ENCODE measurements at regions not wholly inside any gene's neighbourhood (a gene's known extent, or its start where the extent isn't known, plus 50 kb on each side); places are given as distances from the start of the nearest gene placed in this dataset.

DNA sequence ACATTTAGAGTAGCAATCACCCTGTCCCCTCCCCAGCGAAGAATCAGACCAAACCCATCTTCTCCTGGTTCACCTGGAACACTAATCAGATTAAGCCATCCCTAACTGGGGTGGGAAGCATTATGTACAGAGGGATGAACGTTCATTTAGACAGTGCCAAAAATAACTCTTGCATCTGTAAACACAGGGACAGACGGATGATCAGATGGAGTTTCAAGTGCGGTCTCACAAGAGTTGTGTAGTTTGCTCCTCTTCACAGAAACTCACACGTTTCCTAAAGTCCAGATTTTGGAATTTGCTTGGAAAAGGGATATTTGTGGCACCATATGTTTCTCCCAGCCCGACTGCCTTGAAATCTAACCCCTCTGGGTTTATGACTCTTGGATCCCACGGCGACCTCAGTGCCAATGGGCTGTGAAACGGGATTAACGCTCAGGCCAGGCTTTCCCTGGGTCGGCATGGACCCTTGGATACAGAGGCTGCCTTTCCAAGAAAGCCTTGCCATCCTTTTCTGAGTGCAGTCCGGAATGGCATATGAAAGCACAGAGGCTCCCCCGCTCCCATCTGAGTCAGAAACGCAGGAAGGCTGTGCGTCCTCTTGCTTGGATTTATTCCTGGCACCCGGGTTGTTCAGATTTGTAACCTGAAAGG is 293.2 kb upstream of the HABP2 start:
- peak; percentile 45 for DNase-seq

- no peak for DNase-seq
These were observed 291.7 kb upstream of the HABP2 start for GRCh38 chr10:113261161-113261560.

GRCh38 chr10:113261611-113262091 is 291.2 kb upstream of the HABP2 start:
- no peak for DNase-seq

DNA sequence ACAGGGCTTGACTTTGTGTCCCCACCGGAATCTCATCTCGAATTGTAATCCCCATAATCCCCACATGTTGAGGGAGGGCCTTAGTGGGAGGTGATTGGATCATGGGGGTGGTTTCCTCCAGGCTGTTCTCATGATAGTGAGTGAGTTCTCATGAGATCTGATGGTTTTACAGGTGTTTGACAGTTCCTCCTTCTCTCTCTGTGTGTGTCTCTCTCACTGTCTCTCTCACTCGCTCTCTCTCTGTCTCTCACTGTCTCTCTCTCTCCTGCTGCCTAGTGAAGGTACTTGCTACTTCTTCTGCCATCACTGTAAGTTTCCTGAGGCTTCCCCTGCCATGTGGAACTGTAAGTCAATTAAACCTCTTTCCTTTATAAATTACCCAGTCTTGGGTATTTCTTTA is 289.8 kb upstream of the HABP2 start:
- DNase-seq: peak; percentile 84

GRCh38 chr10:113264333-113265131 is 288.3 kb upstream of the HABP2 start:
- peak; percentile 42 for DNase-seq

DNA sequence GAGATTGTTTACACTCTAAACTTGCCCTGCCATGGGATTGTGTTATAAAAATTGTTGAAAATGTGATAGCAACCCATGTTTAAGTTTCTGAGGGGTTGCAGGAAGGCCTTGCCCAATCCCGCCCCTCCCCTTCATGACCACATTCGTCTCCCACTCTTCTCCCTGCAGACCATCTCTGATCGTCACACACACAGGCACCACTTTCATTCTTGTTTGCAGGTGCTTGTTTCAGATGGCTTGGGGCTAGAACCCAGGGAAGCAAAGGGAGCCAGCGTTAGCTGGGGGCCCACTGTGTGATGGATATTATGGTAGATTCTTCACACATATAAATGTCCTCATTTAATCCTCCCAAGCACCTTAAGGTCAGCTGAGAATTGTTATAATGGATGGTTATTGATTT is 286.7 kb upstream of the HABP2 start:
- DNase-seq: no peak

DNA sequence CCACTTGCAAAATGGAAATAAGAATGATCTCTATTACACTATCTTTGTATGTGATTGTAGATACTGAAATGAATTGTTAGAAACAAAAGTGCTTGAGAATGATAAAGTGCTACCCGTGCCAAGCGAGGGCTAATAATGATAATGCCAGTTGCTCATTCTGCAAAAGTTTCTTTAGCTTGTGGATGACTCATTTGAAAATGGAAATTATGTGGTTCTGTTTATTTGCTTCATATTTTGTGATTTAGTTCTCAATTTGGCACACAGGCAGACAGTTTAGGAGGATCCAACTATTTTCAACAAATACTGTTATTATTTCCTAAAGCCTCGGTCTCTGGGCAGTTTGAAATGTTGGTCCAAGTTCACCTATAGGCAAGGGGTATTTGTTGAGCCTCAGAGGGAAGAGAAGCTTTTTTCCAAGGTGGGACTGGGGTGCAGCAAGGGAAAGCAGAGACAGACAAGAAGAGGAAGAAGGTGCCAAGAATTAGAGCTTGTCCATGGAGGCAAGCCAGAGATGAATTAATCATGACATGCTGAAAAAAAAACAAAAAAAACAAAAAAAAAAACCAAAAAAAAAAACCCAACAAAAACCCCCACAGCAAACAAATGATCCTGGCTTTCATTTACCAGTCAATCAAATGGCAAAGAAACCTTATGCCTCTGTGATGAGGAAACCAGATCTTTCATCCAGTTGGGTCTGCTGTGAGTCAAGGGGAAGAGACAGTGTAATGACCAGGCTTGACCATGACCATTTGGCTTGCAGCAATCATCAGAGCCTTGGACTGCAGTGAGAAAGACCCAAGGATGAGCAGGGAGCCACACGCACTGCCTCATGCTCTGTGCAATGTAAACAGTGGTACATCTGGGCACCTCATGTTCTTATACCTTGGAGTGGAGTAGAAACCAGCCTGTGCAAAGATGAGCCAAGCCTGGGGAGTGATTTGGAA is 285.0 kb upstream of the HABP2 start:
- DNase-seq: no peak

DNA sequence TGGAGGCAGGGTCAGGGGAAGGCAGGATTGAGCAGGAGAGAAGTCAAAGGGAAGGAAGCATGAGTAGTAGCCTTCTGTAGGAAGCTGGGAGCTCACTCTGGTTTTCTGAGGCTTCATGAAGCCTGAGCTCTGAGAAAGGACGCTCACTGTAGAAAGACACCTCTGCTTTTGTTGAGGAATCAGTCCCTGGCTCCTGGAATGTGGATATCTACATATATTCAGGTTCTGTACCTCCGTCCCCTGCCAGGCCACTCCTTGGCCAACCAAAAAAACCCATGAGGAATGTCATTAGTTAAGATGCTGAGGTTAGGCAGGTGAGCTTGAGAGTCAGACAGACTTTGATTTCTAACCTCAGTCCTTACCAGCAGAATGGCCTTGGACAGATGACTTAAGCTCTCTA is 283.5 kb upstream of the HABP2 start:
- DNase-seq: no peak

- no peak for DNase-seq
These were observed 280.3 kb upstream of the HABP2 start for GRCh38 chr10:113272511-113272910.

DNA sequence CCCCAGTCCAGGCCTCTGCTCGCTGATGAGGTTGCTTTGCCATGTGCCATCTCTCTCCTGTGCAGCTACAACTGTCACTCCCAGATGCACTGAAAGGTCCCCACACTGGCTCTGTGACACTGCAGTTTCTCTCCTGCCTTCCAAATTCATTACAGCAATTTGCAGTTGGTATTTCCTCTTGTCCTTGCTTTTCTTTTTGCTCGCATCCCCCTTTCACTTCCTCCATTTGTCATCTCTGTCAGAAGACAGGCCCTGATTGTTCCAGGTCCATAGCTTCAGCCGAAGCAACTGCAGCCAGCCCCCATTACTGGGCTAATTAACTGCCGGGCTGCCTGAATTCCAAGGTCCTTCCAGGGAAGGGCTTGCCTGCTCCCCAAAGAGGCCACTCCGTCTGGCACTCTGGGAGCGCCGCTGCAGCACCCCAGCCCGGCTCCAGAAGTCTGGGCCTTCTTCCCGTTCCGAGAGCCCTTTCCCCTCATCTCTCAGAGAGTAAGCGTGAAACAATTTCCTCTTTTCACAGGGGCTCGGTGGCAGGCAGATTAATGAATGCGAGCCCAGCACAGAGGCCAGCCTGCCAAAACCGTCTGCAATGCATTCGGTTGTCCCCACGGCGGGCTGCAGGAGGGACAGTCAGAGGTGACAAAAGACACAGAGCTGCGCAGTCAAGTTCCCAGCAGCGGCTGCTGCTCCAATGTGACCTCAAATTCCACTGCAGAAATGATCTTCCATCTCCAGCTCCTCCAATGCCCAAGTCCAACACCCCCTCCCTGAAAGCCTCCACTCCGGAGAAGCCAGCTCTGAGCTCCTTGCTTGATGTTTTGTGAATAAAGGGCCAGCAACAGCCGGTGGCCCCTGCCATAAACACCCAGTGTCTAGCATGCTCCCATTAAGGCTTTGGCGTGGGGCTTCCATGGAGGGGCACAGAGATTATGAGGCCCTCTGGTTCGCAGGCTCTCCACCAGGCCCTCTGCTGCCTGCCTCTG is 279.4 kb upstream of the HABP2 start:
- no peak for DNase-seq

- no peak for DNase-seq
These were observed 278.6 kb upstream of the HABP2 start for GRCh38 chr10:113274176-113274829.

DNA sequence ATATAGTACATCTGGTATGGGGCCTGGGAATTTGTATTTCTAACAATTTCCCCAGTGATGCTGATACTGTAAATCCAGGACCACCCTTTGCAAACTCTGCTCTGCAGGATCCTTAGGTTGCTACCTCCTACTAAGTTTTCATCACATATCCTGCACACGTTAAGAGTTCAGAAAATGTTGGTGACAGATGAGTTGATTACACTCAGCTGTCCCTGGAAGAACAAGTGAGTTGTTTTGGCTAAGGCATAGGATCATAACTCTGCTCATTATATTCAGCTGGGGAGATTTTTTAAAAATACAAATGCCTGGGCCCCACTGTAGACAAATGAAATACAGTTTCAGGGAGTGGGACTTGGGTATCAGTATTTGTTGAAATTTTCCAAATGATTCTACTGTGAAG is 274.6 kb upstream of the HABP2 start:
- no peak for DNase-seq

DNA sequence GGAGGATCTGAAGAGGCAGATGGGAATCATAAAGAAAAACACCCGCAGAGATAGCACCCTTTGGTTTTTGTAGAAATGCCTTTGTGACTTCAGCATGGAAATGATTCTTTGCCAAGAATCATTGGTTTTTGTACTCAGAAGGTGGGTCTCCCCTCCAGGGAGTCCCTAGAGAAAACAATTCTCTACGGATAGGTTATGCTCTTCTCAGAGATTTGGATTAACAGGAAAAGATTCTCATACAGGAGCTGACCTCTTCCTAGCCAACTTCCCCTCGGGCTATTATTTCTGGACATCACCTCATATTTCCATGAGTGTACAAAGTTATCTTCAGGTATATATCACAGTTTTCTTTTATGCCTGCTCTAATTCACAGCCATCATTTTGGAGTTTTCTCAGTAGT is 274.2 kb upstream of the HABP2 start:
- DNase-seq: no peak

- no peak for DNase-seq
These were observed 273.6 kb upstream of the HABP2 start for GRCh38 chr10:113279262-113279661.

- DNase-seq: no peak
These were observed 270.3 kb upstream of the HABP2 start for GRCh38 chr10:113282564-113282963.

DNA sequence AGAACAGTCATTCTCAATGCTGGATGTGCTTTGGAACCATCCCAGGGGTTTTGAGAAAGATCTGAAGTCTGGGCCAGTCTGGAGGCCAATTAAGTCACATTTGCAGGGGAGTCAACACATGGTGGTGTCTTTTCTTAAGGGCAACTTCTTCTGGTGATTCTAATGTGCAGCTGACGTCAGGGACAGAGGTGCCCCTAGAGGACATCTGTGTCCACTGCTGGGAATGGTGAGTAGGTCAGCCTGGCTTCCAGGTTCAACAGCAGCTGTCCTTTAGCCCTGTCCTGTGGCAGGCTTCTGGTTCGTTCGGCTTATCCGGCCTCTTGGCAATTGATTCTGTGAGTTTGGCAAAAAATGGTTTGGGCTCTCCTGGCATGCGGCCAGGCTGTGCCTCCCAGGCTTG is 269.7 kb upstream of the HABP2 start:
- no peak for DNase-seq

- no peak for DNase-seq
These were observed 268.2 kb upstream of the HABP2 start for GRCh38 chr10:113284635-113285034.

DNA sequence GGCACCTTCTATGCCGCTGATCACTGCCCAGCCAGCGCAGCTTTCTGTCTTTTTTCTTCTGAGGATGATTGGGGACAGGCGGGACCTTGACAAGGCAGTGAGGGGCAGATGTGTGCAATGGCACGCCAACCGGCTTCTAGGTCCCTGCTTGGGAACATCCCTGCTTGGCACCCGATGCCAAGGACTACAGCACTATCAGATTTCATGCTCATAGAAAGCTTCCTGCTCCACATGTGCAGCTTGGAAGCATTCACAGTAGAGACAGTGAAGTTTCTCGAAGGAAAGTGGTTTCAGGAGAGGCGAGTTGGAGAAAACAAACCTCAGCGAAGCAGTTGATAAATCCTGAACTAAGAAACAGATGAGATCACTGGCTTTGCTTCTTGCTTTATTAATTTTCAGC is 267.5 kb upstream of the HABP2 start:
- DNase-seq: no peak

- DNase-seq: no peak
These were observed 265.3 kb upstream of the HABP2 start for GRCh38 chr10:113287592-113287991.

GRCh38 chr10:113290137-113290536 is 262.7 kb upstream of the HABP2 start:
- no peak for DNase-seq

- DNase-seq: no peak
These were observed 261.4 kb upstream of the HABP2 start for GRCh38 chr10:113291413-113291812.

- no peak for DNase-seq
These were observed 260.8 kb upstream of the HABP2 start for GRCh38 chr10:113292086-113292485.
